ENCODE measurements at regions not wholly inside any gene's neighbourhood (a gene's known extent, or its start where the extent isn't known, plus 50 kb on each side); places are given as distances from the start of the nearest gene placed in this dataset.

DNA sequence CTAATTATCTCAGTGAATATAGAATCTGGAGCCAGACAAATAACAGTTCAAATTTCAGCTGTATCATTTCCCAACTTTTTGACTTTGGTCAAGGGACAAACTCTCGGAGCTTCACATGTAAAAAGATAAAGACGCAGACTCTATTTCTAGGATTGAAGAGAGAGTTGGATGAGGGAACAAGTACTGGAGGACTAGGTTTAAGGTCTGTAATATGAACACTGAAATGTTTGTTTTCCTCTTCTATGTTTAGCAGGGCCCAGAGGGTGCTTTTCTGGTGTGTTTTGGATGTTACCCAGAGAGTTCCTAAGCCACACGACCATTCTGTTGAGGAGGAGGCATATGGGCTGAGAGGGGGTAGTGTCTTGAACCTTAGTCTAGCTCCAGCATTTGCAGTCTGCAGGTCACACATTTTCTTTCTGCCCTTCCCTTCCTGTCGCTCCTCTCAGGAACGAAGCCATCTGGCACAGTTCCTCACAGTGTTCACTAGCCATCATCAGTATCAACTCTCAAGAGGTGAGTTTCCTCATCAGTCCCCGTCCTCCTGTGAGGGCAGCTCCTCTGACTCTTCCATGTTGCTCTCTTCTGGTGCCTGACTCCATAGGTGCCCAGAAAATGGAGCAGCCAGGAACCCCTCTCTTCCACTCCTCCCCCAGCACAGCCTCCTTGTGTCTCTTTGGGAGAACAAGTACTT lies 250.1 kb downstream of the SQOR start:
- H3K4me3 ChIP-seq (ENCODE audit: low read depth, low read length) = no peak overlapping the region
- in situ Hi-C loops (cut with HindIII; ENCODE audit: low sequenced_read_pairs) = no loop called here
- TF ChIP-seq, protein P1, sequence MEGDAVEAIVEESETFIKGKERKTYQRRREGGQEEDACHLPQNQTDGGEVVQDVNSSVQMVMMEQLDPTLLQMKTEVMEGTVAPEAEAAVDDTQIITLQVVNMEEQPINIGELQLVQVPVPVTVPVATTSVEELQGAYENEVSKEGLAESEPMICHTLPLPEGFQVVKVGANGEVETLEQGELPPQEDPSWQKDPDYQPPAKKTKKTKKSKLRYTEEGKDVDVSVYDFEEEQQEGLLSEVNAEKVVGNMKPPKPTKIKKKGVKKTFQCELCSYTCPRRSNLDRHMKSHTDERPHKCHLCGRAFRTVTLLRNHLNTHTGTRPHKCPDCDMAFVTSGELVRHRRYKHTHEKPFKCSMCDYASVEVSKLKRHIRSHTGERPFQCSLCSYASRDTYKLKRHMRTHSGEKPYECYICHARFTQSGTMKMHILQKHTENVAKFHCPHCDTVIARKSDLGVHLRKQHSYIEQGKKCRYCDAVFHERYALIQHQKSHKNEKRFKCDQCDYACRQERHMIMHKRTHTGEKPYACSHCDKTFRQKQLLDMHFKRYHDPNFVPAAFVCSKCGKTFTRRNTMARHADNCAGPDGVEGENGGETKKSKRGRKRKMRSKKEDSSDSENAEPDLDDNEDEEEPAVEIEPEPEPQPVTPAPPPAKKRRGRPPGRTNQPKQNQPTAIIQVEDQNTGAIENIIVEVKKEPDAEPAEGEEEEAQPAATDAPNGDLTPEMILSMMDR (IDR thresholded peaks at IDR 0.05; ENCODE audit: low read depth, low read length) = no peak
- DNase-seq (ENCODE audit: low read depth, low spot score) = no peak

DNA sequence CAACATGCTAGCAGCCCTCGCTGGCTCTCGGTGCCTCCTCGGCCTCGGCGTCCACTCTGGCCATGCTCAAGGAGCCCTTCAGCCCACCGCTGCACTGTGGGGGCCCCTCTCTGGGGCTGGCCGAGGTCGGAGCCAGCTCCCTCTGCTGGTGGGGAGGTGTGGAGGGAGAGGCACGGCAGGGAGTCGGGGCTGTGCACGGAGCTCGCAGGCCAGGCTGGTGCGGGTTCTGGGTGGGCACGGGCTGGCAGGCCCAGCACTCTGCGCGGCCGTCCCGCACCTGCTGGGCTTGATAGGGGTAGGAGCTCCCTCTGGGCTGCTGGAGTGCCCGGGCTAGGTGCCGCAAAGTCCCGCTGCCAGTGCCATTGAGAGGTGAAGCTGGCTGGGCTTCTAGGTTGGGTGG lies 251.0 kb downstream of the SQOR start:
- no peak for DNase-seq (ENCODE audit: low read depth, low spot score)
- H3K4me3 ChIP-seq (ENCODE audit: low read depth, low read length) = no peak overlapping the region
- in situ Hi-C loops (cut with HindIII; ENCODE audit: low sequenced_read_pairs) = no loop called here
- TF ChIP-seq, protein P1 (IDR thresholded peaks at IDR 0.05; ENCODE audit: low read depth, low read length) = no peak

DNA sequence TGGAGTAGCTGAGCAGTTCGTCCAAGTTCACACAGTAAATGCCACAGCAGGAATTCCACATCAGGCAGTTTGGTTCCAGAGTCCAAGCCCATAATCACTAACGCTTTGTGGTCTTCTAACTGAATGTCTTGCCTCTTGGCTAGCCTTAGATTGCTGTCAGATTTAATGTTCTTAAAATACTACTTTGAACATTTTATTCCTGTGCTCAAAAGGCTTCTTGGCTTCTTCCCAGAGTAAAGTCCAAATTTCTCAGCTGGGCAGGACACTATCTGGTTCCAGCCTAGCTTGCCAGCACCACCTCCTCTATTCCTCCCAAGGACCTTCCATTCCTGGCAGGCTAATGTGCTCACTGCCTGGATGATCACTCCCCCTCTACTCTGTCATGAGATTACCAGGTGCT lies 256.9 kb downstream of the SQOR start:
- H3K4me3 ChIP-seq (ENCODE audit: low read depth, low read length) = no peak overlapping the region
- no peak for DNase-seq (ENCODE audit: low read depth, low spot score)
- TF ChIP-seq, protein P1 (IDR thresholded peaks at IDR 0.05; ENCODE audit: low read depth, low read length) = no peak
- in situ Hi-C loops (cut with HindIII; ENCODE audit: low sequenced_read_pairs) = no loop called here

DNA sequence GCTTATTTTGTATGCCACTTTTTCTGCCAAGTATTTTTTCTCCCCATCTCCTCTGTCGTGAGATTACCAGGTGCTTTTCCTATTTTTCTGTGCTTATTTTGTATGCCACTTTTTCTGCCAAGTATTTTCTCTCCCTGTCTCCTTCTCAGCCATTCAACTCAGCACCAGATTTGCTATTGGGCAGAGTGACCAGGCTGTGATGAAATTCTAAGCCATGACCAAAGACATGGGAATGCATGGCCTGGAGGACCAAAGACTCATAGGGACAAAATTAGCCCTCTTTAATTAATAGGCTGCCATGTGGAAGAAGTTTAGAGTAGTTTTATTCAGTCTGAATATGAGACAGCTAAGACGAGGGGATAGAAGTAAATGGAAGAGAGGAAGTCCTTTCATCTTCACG lies 257.4 kb downstream of the SQOR start:
- DNase-seq (ENCODE audit: low read depth, low spot score) = no peak
- H3K4me3 ChIP-seq (ENCODE audit: low read depth, low read length) = no peak overlapping the region

DNA sequence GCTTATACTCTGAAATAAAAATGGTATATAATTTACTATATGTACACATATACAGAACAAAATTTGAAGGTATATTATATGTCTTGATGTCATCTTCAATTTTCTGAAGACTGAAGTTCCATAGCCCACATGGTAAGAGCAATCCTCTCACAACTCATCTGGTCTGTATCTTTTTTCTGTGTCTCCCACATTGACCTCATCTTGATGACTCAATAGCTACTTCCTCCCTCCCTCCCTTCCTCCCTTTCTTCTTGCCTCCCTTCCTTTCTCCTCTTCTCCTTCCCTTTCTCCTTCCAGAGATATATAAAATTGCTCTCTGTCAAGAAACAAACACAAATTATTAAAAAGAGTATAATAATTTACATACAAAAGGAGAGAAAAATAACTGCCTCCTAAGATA lies 268.5 kb downstream of the SQOR start:
- TF ChIP-seq, protein P1 (IDR thresholded peaks at IDR 0.05; ENCODE audit: low read depth, low read length) = no peak
- in situ Hi-C loops (cut with HindIII; ENCODE audit: low sequenced_read_pairs) = no loop called here
- no peak for DNase-seq (ENCODE audit: low read depth, low spot score)
- no peak overlapping the region for H3K4me3 ChIP-seq (ENCODE audit: low read depth, low read length)

More for the DNA sequence above, 257.4 kb downstream of the SQOR start:
- in situ Hi-C loops (cut with HindIII; ENCODE audit: low sequenced_read_pairs) = no loop called here
- TF ChIP-seq, protein P1 (IDR thresholded peaks at IDR 0.05; ENCODE audit: low read depth, low read length) = no peak

DNA sequence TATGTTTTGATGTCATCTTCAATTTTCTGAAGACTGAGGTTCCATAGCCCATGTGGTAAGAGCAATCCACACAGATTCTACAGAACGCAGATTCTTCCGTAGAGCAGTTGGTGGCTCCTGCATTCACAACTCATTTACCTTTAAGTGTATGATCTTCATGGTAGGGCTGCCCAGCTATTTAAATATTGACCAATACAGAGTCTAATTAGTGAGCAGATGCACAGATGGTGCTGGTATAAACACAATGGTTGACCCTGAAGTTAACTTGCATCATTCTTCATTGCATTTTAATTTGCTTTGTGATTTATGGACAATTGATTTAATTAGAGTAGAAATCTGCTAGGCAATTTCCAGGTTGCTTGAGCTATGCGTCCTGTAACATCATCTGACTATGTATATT lies 269.2 kb downstream of the SQOR start:
- no peak for DNase-seq (ENCODE audit: low read depth, low spot score)
- in situ Hi-C loops (cut with HindIII; ENCODE audit: low sequenced_read_pairs) = no loop called here
- no peak overlapping the region for H3K4me3 ChIP-seq (ENCODE audit: low read depth, low read length)
- TF ChIP-seq, protein P1 (IDR thresholded peaks at IDR 0.05; ENCODE audit: low read depth, low read length) = no peak
